ENCODE measurements at regions not wholly inside any gene's neighbourhood (a gene's known extent, or its start where the extent isn't known, plus 50 kb on each side); places are given as distances from the start of the nearest gene placed in this dataset.
"Not testable (repeated sequence)": the region's sequence is repeated elsewhere in the genome, so short reads cannot be mapped to it uniquely, and the experiment has no call there.

DNA sequence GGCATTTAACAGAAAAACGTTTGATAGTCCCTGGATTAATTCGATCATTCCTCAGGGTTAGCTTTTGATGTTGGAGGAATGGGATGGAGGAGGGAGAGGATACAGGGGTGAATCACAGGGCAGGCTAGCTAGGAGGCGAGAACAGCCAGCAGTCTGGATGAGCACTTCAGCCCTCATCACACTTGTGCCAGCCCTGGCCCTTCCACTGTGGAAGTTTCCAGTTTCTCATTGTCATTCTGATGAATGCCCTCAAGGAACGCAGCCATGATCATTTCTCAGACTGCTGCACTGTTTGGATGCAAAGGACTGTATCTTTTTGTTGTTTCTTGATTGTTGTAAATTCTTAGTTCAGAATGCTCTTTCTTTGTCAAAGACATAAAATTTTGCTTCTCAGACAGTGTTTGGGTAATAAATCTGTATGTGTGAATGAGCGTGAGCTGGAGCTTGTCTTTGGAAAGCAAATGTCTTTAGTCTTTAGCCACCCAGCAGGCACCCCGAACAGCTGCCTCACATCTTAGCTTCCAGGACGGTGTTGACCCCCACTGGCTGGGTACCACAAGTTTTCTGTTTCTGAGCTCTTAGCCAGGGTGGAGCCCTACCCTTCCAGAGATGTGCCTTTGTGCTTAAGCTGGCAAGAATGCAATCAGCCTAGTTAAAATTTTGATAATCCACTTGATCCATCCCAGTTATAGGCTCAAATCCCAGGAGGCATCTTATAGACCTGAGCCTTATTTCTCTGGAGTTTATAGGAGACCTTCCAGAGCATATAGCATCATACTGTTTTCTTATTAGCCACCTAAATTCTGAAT is 121.1 kb downstream of the PDCD6IP start:
- FAIRE-seq: no peak

DNA sequence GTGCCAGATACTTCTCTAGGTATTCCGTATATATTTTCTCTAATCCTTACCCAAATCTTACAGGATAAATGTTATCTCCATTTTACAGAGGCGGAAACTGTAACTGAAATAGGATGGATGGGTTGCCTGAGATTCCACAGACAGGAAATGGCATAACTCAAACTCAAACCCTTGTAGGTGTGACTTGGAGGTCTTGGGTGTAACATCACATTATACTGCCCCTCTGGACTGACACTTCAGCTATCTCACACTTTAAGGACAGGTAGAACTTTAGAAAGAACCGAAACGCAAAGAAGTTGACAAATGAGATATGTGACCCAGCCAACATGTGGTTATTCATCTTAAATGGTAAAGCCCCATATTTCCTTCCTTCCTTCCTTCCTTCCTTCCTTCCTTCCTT is 122.1 kb downstream of the PDCD6IP start:
- FAIRE-seq: no peak

DNA sequence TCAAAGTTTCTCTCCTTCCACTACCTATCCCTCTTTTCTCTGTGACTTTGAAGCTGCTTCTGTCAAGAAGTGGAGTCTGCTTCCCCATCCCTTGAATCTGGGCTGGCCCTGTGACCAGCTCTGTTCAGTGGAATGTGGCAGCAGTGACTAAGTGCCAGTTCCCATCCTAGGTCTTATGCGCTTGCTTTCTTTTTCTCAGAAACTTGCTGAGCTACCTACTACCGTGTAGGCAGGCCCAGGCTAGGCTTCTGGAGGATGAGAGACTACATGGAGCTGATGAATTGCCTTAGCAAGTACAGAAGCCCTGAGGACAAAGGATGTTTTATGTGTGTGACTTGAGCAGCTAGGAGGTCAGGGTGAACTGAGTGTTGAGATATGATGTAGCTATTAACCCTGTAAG is 123.2 kb downstream of the PDCD6IP start:
- FAIRE-seq: no peak

DNA sequence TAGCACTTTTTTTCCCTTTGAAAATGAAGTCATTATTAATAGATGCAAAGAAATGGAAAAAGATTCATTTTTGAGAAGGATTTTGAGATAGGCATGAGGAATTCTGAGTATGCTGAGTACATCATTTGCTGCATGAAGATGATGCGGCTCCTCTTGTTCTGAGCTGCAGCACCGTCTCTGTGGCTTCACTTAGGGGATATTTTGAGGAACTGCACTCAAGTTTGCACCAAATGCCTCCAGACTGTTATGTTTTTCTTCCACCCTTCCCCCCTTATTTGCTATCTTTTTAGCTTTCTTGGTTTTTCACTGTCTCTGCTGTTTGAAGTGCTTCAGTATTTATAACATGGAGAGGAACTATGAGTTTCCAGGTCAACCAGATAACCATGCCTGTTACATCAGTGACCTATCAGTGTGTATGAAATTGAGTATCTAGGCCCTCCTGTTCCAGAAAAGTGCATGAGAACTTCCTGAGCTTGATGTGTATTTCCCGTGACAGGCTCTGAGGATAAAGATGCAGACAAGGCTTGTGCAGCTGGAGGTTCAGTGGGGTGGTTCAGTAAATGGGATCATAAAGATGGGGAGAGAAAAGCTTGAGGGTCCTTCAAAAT is 128.7 kb downstream of the PDCD6IP start:
- no peak for FAIRE-seq

DNA sequence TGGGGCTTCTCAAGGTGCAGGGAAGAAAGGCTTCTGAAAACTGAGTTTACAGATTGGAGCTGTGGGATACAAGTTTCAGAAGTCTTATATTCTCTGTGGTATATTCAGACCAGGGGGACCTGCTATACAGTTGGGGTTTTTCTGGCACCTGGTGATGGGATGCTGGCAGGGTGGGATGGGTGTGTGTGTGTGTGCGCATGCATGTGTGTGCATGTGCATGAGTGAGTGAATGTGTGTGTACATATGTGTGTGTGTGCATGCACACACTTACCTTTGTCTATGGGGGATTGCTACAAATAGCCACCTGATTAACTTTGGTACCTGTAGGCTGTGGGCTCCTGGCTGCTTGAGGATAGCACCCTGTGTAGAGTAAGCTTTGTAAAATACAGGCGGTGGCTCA is 131.4 kb downstream of the PDCD6IP start:
- no peak for FAIRE-seq

DNA sequence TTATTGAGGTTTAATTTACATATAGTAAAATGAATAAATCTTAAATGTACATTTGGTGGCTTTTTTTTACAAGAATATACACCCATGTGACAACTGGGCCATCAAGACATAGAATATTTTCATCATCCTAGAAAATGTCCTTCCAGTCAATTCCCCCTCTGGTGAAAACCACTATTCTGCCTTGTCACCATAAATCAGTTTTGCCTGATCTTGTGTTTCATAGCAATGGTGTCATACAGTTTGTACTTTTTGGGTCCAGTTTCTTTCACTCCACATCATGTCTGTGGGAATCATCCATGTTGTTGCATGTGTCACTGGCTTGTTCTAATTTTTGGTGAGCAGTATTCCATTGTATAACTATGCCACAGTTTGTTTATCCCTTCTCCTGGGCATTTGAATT is 133.1 kb downstream of the PDCD6IP start:
- no peak for FAIRE-seq

DNA sequence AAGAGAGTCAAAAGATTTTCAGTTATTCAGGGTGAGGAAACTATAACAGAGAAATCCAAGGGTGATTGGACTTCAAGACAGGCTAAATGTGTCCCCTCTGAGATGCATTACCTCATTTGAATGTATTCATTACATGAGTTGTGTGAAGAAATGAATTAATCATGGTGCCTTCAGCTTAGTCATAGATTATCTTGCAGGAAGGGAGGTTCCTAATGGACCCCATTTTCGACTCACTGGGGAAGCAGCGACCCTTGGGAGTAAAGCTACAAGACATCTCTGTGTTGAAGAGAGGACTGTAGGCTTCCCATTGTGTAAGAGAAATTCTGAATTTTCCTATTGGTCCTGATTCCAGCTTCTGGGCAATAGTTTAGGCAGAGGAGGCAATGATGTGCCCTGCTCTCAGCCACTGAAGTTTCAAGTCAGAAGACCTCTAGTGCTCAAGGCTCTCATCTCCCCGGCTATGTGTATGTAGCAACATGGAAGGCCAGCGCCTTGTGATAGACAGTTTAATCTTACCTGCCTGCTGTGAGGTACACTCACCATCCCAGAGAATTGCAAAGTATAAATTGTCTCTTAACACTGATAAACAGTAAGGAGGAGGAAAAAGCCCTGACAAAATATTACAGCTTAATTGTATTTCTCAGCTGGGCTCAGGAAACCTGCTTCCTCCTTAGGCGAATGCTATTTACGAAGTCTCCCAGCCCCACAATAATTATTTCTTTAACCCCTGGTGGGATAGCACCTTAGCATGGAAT is 133.8 kb downstream of the PDCD6IP start:
- FAIRE-seq: no peak

DNA sequence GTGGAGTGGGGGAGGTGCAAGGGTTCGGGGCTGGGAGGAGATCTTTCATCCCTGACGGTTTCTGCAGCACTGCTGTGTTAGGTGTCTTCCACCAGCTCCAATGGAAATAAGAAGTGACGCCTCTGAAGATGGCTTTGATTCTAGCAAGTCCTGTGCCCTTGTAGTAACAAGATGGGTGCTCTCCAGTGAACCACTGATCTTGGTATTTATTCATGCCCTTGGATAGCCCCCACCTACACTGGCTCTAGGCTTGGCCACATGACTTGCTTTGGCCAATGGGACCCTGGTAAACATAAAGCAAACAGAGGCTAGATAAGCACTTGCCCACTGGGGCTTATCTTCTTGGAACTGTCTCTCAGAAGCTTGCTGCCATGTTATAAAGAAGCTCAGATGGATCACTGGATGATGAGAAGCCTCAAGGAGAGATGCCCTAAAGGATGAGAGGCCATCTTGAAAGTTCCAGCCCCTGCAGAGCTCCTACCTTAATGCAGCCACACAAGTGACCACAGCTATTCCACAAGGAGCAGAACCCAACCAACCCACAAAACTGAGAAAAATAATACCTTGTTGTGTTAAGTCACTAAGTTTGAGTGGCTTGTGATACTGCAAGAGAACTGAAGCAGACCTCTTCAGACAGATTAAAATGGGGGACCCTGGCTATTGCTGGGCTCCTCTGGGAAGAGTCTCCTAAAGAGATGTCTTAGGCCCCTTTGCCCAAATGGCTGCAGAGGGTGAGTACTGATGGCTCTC is 137.9 kb downstream of the PDCD6IP start:
- no peak for FAIRE-seq

DNA sequence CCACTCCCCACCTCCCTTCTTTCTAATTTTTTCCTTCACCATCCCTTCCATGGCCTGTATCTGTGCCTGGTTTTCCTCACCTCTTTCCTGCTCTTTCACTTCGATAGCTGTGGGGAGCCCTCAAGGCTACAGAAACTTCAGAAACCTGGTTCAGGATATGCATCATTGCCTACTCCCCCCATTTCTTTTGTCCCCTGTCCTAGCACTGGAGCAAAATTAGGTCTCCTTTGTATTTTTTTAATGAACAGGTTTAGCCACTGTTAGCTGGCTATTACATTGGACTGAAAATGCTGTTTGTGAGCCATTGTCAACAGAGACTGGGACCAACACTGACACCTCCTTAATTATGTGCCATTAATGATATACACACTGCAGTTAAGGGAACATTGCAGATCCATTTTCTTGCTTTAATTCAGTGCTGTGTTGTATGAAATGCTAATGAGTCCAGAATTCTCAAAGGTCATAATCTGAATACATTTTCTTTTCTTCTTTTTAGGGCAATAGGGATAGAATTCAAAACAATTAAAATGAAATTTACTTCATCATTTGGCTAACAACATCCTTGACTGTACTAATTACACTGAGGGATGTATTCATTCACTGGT is 138.6 kb downstream of the PDCD6IP start:
- FAIRE-seq: no peak

DNA sequence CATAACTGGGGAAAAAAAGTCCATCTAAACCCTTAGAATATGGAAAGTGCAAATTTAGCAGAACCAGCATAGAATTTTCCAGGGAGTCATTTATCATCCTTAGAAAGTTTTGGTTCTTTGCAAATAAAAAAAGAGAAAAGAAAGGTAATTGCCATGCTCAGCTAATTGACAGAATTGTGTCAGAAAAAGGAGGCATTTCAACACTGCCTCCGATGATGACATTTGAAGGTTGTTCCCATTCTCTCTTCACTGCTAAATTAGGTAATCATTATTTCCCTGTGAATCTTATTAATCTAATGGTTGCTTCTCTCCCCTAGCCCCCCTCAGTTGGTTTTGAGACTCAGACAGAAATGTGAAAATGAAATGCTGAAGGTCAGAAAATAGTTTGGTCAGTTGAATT is 139.2 kb downstream of the PDCD6IP start:
- FAIRE-seq: no peak

DNA sequence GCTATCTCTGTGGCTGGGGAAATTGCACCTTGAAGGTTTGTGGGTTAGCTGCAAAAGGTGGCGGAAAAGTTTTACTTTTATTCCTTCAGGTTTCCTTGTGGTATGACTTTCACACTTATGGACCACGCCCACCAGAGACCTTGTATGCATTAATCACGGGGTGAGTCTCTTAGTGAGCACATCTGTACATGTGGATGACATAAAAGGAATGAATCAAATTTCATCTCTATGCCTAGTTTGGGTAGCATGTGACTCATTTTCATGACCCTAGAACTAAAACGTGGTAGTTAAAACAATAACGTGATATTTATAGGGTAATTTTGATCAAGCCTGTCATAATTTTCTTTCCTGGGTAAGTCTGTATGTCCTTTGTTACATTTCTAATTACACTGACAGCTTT is 141.7 kb downstream of the PDCD6IP start:
- FAIRE-seq: no peak

DNA sequence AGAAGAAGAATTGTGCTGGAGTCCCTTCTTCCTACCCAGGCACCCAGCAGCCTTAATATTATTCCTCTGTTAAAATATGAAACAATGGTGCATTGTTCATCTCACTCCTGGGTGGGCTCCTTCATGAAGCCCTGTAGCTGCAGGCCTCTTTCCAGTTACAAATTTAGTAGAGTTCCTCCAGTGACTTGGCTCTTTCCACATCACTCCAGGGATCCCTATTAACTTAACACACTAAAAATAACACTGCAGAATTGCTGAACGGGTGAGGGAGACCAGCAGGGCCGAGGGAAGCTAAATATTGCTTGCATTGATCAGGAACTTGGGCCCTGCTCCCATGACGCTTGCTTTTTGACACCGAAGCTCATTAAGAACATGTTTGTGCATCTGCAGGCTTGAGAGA is 142.3 kb downstream of the PDCD6IP start:
- FAIRE-seq: no peak

DNA sequence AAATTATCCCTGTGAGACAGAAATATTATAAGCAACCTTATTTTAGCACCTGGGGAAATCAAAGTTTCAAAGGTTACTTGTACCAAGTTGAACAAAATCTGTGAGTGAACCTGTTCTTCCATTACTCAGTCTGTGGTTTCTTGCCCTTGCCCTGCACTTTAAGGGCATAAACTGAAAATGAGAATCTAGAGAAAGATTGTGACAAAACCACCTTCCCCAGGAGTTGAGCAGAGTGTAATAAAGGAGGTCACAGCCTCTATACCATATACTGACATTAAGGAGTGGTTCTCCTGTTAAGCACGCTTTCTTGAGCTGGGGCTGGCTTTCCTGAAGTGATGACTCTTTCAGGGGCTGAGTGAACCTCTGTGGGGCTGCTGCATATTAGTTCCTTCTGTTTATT is 143.4 kb downstream of the PDCD6IP start:
- no peak for FAIRE-seq

DNA sequence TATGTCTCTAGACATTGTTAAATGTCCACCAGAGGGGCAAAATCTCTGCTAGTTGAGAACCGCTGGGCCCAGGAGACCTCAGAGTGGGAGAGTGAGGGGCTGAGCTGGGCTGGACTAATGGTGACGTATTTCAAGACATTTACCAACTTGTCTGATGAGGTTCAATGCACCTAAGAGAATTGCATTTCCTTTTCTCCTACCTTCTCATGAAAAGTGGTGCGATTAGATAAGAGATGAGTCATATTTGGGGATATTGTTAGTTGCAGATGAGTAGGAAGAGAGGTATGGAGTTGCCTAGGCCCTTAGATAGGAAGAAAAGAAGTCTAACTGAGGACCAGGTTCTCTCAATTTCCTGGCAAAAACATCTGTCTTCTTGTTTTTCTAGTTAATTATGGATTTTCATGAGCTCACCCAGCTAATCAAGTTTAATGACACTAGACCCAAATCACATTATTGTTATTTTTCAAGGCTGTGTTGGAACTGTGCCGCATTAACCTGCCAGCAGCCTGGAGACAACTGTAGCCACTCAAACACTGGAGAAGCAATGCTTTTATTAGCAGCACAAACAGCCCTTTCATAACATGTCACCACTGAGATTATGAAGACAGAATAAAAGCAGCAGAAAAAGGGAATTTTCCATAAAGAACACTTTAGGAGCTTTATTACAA is 144.2 kb downstream of the PDCD6IP start:
- FAIRE-seq: no peak

DNA sequence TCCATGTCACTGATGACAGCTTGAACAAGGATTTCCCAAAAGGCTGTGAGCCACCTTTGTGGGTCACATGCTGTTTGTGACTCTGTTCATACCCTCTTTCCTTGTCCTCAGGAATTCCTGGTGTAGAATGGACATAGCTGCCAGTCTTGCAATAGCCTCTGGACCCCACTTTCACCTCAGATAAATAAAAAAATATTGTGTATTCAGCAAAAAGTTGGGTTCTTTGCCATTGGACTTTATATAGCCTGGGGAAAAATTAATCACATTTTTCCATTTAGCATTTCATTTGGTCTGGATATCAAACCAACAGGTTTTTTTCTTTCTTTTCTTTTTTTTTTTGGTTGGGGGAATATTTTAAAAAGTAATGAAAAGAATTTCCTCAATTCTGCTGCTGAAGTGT is 144.8 kb downstream of the PDCD6IP start:
- no peak for FAIRE-seq

DNA sequence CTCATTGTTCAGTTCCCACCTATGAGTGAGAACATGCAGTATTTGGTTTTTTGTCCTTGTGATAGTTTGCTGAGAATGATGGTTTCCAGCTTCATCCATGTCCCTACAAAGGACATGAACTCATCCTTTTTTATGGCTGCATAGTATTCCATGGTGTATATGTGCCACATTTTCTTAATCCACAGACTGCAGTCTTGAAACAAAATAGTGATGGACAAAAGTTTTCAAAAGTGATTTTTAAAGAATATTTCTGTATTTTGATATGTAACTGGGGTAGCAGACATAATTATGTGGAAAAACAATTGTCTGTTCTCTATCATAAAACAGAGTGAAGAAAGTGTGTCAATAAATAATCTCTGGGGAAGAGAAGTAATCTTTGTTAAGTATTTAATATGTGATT is 148.2 kb downstream of the PDCD6IP start:
- FAIRE-seq: not testable (repeated sequence)

DNA sequence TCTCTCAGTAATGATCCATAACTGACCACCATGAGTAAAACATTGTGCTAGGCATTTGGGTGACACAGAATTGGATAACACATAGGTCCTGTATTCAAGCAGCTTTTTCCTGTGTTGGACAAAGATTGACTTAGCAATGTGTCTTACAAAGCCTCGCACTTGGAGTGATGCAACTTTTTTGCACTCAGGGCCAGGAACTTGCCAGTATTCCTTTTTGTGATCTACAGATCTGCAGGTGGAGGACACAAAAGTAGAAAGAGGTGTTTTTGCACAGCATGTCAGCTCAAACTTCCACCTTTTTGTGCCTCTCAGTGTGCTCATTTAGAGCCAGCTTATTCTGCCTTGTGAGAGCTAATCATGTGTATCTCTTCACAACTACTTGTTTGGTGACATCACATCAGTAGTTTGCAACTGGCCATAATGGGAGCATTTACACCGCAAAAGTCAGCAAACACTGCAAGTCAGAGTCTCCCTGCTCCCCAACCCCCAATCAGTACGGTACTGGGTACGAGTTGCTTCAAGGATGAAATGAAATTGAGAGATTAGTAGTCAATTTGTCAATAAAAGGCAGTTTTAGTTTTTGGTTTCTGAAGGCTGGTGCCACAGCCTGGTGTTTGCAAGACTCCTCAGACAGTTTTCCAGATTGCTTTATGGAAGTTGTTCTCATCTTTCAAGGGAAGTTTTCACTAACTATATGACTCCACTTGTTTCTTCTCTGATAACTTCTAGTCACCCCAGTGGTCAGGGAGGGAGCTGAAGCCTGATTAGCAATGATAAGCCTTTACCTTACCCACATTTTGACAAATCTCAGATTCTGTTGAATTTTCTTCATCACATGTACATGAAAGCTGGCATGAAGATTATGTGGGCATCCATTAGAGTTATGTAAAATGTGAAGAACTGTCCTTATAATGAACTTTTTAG is 149.1 kb downstream of the PDCD6IP start:
- FAIRE-seq: no peak

DNA sequence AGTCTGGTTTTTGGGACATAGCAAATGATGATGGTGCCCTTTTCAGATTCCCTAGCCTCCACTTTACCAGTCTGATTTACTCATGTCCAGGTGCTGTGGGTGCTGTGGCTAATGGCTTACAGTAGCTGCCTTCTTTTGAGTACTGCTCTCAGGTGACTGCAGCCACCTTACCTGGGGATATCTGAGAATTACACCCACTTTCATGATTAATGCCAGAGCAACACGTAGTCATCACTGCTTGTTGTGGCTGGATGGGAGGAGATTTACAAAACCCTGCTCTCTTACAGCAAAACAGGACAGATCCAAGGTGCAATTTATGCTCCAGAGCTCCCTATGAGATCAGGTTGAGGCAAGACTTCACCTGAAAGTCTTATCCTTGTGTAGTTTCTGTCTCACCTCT is 150.6 kb downstream of the PDCD6IP start:
- FAIRE-seq: no peak

DNA sequence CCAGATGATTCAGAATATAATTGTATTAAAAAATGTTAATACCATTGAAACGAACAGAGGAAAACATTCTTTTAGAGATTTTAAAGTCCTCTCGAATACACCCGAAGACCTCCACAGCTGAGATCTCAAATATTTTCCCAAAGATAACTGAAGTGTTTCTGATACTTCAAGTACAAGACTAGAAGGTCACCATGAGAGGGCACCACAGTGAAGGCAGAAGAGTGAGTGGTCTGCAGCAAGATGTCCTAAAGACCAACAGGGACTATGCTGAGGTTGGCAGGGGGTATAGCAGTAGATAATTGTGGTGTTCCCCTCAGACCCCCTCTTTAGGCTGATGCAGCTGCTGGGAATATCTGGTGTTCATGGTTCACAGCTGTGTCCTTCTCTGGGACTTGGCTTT is 156.5 kb downstream of the PDCD6IP start:
- FAIRE-seq: no peak

DNA sequence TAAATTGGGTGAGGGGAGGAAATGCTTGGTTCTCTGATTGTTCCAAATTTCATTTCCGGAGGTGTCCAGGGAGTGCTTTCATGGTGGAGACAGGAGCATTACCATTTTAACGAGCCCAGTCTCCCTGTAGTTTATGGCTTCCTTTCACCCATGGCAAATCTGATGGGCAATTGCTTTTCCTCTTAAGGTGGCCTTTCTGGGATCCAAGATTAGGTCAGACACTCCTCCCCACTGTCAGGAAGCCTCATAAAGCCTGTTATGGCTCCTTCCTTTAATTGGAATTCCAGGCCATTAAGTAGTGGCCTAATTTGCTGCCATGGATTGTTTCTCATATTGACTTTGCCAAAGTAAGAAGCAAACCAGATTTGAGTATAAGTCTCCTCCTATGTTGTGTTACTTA is 157.8 kb downstream of the PDCD6IP start:
- no peak for FAIRE-seq

DNA sequence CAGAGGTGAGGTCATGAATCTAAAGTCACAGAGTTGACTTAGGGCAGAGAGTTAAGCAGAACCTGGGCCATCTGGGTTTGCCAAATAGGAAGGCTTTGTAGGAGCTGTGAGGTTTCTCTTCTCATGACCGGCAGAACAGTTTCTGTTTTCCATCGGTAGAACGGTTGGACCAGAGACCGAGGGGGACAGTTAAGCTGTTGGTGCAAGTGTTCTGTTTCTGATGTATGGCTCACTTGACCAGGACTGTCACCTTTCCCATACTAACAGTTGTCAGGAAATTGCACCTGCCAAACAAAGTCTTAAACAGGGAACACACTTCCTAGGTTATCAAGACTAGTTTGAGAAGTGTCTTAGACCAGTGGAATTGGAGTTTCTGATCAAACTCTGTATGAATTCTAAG is 158.3 kb downstream of the PDCD6IP start:
- no peak for FAIRE-seq

Measured in G401.6 (cell line).